Caco-2 (cell line): ENCODE measurements at regions not wholly inside any gene's neighbourhood (a gene's known extent, or its start where the extent isn't known, plus 50 kb on each side); places are given as distances from the start of the nearest gene placed in this dataset.

Source experiments
- BruUV-seq: library from RNA; stranded (reverse); fragments of 400-500 nt; replicated peaks from 2 replicates; lab custom pipeline; 2021; lab: Mats Ljungman, UMichigan
- CTCF ChIA-PET: fragments of 300-600 bp; sonication (Branson Sonifier 250); formaldehyde crosslinking; loops from one replicate; lab custom pipeline; 2022; ENCODE audit warnings: antibody characterized with exemption; lab: Charles Lee
- POLR2A ChIA-PET: fragments of 300-600 bp; sonication (Branson Sonifier 250); formaldehyde crosslinking; loops from one replicate; lab custom pipeline; 2022; ENCODE audit warnings: antibody characterized with exemption; lab: Charles Lee
- DNase-seq, 2 experiments: peaks; one replicate each; pipeline versions ENCODE4 v3.0.0 to v3.0.0-alpha.2; 2020 to 2022
- H3K27me3 ChIP-seq: replicated peaks from 2 replicates; pipeline ENCODE4 v1.6.0; 2011; ENCODE audit warnings: low read length; ENCODE audit not compliant: control insufficient read depth, insufficient read depth
- H3K36me3 ChIP-seq: 2 replicates; pipeline ENCODE4 v1.5.1; 2011; ENCODE audit warnings: low read length; ENCODE audit not compliant: control insufficient read depth, insufficient read depth
- H3K4me1 ChIP-seq: fragments of 250-450 bp; sonication (Bioruptor Pico); 2 replicates; pipeline ENCODE4 v1.5.1; 2020; ENCODE audit warnings: mild to moderate bottlenecking
- H3K4me3 ChIP-seq: 2 replicates; pipeline ENCODE4 v1.5.1; 2011; ENCODE audit warnings: low read depth, mild to moderate bottlenecking, control low read depth, low read length
- H3K9me3 ChIP-seq: fragments of 250-450 bp; sonication (Bioruptor Pico); 2 replicates; pipeline ENCODE4 v1.5.1; 2020; ENCODE audit warnings: mild to moderate bottlenecking, moderate library complexity
- H3K27ac Mint-ChIP-seq: one replicate; pipeline ENCODE4 v1.8.0; 2022; ENCODE audit warnings: mixed read lengths; ENCODE audit not compliant: unreplicated experiment
- H3K27me3 Mint-ChIP-seq: one replicate; pipeline ENCODE4 v1.8.0; 2022; ENCODE audit warnings: mixed read lengths; ENCODE audit not compliant: insufficient read depth, unreplicated experiment
- H3K36me3 Mint-ChIP-seq: one replicate; pipeline ENCODE4 v1.8.0; 2022; ENCODE audit warnings: mild to moderate bottlenecking, mixed read lengths; ENCODE audit not compliant: insufficient read depth, unreplicated experiment
- H3K4me1 Mint-ChIP-seq: one replicate; pipeline ENCODE4 v1.8.0; 2022; ENCODE audit warnings: low read depth, mixed read lengths; ENCODE audit not compliant: unreplicated experiment
- H3K4me3 Mint-ChIP-seq: one replicate; pipeline ENCODE4 v1.8.0; 2022; ENCODE audit warnings: mild to moderate bottlenecking, moderate library complexity, mixed read lengths; ENCODE audit not compliant: unreplicated experiment
- H3K9me3 Mint-ChIP-seq: one replicate; pipeline ENCODE4 v1.8.0; 2022; ENCODE audit warnings: mixed read lengths; ENCODE audit not compliant: unreplicated experiment
- intact Hi-C: fragments of 100-400 bp; cut with micrococcal nuclease; formaldehyde crosslinking; loops from one replicate; pipeline ENCODE4 v1.10.0; 2022; ENCODE audit not compliant: unreplicated experiment
- TF ChIP-seq, protein P1 (sequence below), 2 experiments: fragments of 200-600 bp in 1 of 2; IDR thresholded peaks; 1 replicate in 1 of 2; 2 replicates in 1 of 2; pipeline versions ENCODE4 v1.5.1 to v1.8.0; 2011 to 2022; ENCODE audit warnings: antibody characterized with exemption in 1 of 2, control low read depth in 1 of 2, inconsistent platforms in 1 of 2, low read depth in 1 of 2, low read length in 1 of 2, mild to moderate bottlenecking in 1 of 2, moderate library complexity in 1 of 2; ENCODE audit not compliant: insufficient read depth in 1 of 2, severe bottlenecking in 1 of 2, unreplicated experiment in 1 of 2

DNA sequence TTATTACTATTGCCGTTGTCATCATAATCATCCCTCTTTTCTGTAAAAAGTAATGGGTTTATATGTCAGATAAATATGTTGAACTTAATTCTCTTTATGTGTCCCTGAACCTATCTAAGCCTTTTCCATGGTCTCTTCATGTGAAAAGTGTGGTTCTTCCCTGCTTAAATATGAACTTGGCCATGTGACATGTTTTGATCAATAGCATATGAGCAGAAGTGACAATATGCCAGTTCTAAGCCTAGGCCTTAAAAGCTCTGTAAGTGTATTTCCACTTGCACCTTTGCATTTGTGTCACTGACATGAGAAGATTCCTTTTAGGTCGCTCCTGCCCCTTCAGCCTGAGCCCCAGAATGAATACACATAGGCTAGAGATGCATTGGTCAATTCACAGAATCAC, 188.4 kb upstream of the CCN2 start:
- Mint-ChIP-seq H3K27me3 (peaks cover 4% of the 10 kb centered on the region), H3K4me3 (no peak overlapping the region), H3K36me3 (no peaks in the 10 kb centered on the region), H3K27ac (no peak overlapping the region), H3K4me1 (no peaks in the 10 kb centered on the region), H3K9me3 (no peaks in the 10 kb centered on the region)
- Histone ChIP-seq H3K9me3 (no peaks in the 10 kb centered on the region), H3K4me3 (no peak overlapping the region), H3K27me3 (no peaks in the 10 kb centered on the region), H3K36me3 (no peaks in the 10 kb centered on the region), H3K4me1 (no peaks in the 10 kb centered on the region)
- TF ChIP-seq, protein P1, sequence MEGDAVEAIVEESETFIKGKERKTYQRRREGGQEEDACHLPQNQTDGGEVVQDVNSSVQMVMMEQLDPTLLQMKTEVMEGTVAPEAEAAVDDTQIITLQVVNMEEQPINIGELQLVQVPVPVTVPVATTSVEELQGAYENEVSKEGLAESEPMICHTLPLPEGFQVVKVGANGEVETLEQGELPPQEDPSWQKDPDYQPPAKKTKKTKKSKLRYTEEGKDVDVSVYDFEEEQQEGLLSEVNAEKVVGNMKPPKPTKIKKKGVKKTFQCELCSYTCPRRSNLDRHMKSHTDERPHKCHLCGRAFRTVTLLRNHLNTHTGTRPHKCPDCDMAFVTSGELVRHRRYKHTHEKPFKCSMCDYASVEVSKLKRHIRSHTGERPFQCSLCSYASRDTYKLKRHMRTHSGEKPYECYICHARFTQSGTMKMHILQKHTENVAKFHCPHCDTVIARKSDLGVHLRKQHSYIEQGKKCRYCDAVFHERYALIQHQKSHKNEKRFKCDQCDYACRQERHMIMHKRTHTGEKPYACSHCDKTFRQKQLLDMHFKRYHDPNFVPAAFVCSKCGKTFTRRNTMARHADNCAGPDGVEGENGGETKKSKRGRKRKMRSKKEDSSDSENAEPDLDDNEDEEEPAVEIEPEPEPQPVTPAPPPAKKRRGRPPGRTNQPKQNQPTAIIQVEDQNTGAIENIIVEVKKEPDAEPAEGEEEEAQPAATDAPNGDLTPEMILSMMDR (IDR thresholded peaks at IDR 0.05; ENCODE audit: insufficient read depth in 1 of 2, low read depth in 1 of 2, low read length in 1 of 2, severe bottlenecking in 1 of 2, unreplicated experiment in 1 of 2): no peak
- intact Hi-C loops: no loop called here
- ChIA-PET POLR2A (no interaction called here), CTCF (no interaction called here)
- BruUV-seq: no TSS peak
- DNase-seq: no peak

DNA sequence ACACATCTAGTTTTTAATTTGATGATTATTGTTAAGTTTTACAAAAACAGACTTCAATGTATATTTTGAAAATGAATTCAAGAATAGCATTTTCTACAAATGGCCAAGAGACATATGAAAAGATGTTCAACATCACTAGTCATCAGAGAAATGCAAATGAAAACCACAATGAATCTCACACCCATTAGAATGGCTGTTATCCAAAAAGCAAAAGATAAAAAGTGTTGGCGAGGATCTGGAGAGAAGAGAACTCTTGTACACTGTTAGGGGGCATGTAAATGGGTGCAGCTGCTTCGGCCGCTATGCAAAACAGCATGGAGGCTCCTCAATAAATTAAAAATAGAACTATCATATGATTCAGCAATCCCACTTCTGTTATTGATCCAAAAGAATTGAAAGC, 185.8 kb upstream of the CCN2 start:
- no TSS peak for BruUV-seq
- Histone ChIP-seq H3K27me3 (no peaks in the 10 kb centered on the region), H3K4me3 (no peak overlapping the region), H3K4me1 (no peaks in the 10 kb centered on the region), H3K9me3 (no peaks in the 10 kb centered on the region), H3K36me3 (no peaks in the 10 kb centered on the region)
- no peak overlapping the region for H3K4me3 Mint-ChIP-seq
- no peak overlapping the region for H3K27ac Mint-ChIP-seq
- ChIA-PET CTCF (no interaction called here), POLR2A (no interaction called here)
- intact Hi-C loops: no loop called here
- TF ChIP-seq, protein P1 (IDR thresholded peaks at IDR 0.05; ENCODE audit: insufficient read depth in 1 of 2, low read depth in 1 of 2, low read length in 1 of 2, severe bottlenecking in 1 of 2, unreplicated experiment in 1 of 2): no peak
- H3K36me3 Mint-ChIP-seq: no peaks in the 10 kb centered on the region
- H3K9me3 Mint-ChIP-seq: no peaks in the 10 kb centered on the region
- no peak for DNase-seq
- peaks cover 4% of the 10 kb centered on the region for H3K27me3 Mint-ChIP-seq
- no peaks in the 10 kb centered on the region for H3K4me1 Mint-ChIP-seq

DNA sequence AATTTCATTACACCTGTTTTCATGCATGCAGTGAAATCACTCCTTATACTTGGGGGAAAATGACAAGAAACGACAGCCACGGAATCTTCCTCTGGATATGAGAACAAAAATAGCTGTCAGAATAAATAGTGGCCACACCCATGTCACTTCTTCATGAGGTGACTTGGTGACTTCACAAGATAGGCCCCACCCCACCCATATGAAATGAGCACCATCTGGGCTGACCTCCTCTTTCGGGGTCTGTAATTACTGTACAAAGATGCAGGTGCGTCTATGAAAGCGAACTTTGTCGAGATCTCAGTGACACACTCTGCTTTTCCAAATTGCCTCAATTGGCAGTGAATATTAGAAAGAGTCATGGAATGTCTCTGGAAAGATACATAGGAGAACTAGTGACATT, 184.2 kb upstream of the CCN2 start:
- Mint-ChIP-seq H3K9me3 (no peaks in the 10 kb centered on the region), H3K4me3 (no peak overlapping the region), H3K27ac (no peak overlapping the region), H3K27me3 (peaks cover 4% of the 10 kb centered on the region), H3K4me1 (no peaks in the 10 kb centered on the region), H3K36me3 (no peaks in the 10 kb centered on the region)
- DNase-seq: no peak
- intact Hi-C loops: no loop called here
- ChIA-PET POLR2A (no interaction called here), CTCF (no interaction called here)
- BruUV-seq: no TSS peak
- H3K36me3 ChIP-seq: no peaks in the 10 kb centered on the region
- H3K9me3 ChIP-seq: no peaks in the 10 kb centered on the region
- H3K4me1 ChIP-seq: no peaks in the 10 kb centered on the region
- TF ChIP-seq, protein P1 (IDR thresholded peaks at IDR 0.05; ENCODE audit: insufficient read depth in 1 of 2, low read depth in 1 of 2, low read length in 1 of 2, severe bottlenecking in 1 of 2, unreplicated experiment in 1 of 2): no peak
- no peak overlapping the region for H3K4me3 ChIP-seq
- H3K27me3 ChIP-seq: no peaks in the 10 kb centered on the region
